Heart left ventricle (tissue), 16 donors: ENCODE measurements at regions not wholly inside any gene's neighbourhood (a gene's known extent, or its start where the extent isn't known, plus 50 kb on each side); places are given as distances from the start of the nearest gene placed in this dataset.

Experiments used
- ATAC-seq, 4 donors: fragments of 200-7000 bp; cut with Tn5 transposase; one replicate each; pipeline ENCODE4 v1.9.1; 2020 to 2022; ENCODE audit warnings: moderate library complexity in 4 of 4, mild to moderate bottlenecking in 3 of 4, moderate number of reproducible peaks in 1 of 4
- DNase-seq, 5 donors: peaks; one replicate each; pipeline ENCODE4 v3.0.0-alpha.2; 2020
- H3K27ac ChIP-seq, 12 donors: fragments of 200-600 bp; sonication (generic) in 4 of 12; one replicate each; pipeline versions ENCODE4 v1.5.0 to v1.8.0; 2016 to 2022; ENCODE audit warnings: mild to moderate bottlenecking in 2 of 12
- H3K27me3 ChIP-seq, 9 donors: fragments of 200-600 bp; sonication (generic) in 2 of 9; one replicate each; pipeline versions ENCODE4 v1.5.1 to v1.8.0; 2016 to 2022; ENCODE audit warnings: mild to moderate bottlenecking in 3 of 9
- H3K36me3 ChIP-seq, 9 donors: fragments of 200-600 bp; sonication (generic) in 2 of 9; one replicate each; pipeline versions ENCODE4 v1.5.0 to v1.8.0; 2018 to 2022; ENCODE audit warnings: mild to moderate bottlenecking in 2 of 9
- H3K4me1 ChIP-seq, 12 donors: fragments of 200-600 bp; sonication (generic) in 4 of 12; one replicate each; pipeline versions ENCODE4 v1.5.0 to v1.8.0; 2016 to 2022; ENCODE audit warnings: mild to moderate bottlenecking in 3 of 12
- H3K4me3 ChIP-seq, 12 donors: fragments of 200-600 bp; sonication (generic) in 4 of 12; one replicate each; pipeline versions ENCODE4 v1.5.0 to v1.8.0; 2017 to 2022; ENCODE audit warnings: mild to moderate bottlenecking in 9 of 12, moderate library complexity in 4 of 12
- H3K9me3 ChIP-seq, 12 donors: fragments of 200-600 bp; sonication (generic) in 4 of 12; one replicate each; pipeline versions ENCODE4 v1.5.0 to v1.8.0; 2016 to 2022; ENCODE audit warnings: mild to moderate bottlenecking in 1 of 12
- CTCF ChIP-seq, 12 donors: fragments of 200-600 bp; sonication (generic) in 4 of 12; IDR thresholded peaks; one replicate each; pipeline versions ENCODE4 v1.5.0 to v1.8.0; 2018 to 2022; ENCODE audit warnings: antibody characterized with exemption in 12 of 12, mild to moderate bottlenecking in 5 of 12
- POLR2A ChIP-seq, 2 donors: fragments of 450-650 bp; IDR thresholded peaks; one replicate each; pipeline ENCODE4 v1.6.1; 2017; ENCODE audit warnings: antibody characterized with exemption in 2 of 2, mild to moderate bottlenecking in 2 of 2, moderate library complexity in 2 of 2
- WGBS, 4 donors: extraction: QIAGEN DNeasy Blood & Tissue Kit in 2 of 4; methylation state at CpG; one replicate each; pipeline versions ENCODE4 v1.1.5 to v1.1.7; 2013 to 2018; 5-methylcytosine and 5-hydroxymethylcytosine counted together
- intact Hi-C, 10 donors: fragments of 100-400 bp; cut with DNase I; formaldehyde crosslinking; loops; one replicate each; pipeline versions ENCODE4 v1.11.1 to v1.14.2; 2022
- donor health status: ischemic (EF 13 %, LVEDD 7.1; RV severe dilation, severe dysfunction).
- donor health status: healthy with polysubstance abuse.
- donor health status: DM: no; HTN: yes; CAD: no.
- donor health status: DM: no; HTN: no; CAD: no.
- donor health status: ischemic (EF 25% LVEDD 6.9; RV normal size, moderate dysfunction).
- donor health status: ischemic (EF 25% LVEDD 5.7; RV mildly dilated, moderate dysfunction).
- donor health status: healthy.
- donor health status: DM: yes; HTN: yes; CAD: no.
- donor health status: ischemic (EF 35%, LVEDD 5.7; RV mildly dilated, moderate dysfunction).
- donor health status: nonischemic (EF 11% LVEDD 7.7; RV severe dilation, severe dysfunction).
- donor health status: DM: yes; HTN: yes; CAD: no.
- donor health status: PGD.
- donor health status: ischemic (EF 29% LVEDD 5.4; RV normal size, mild dysfunction).
- donor health status: nonischemic (EF 23%, LVEDD 6.1; RV moderate dilation, normal function).

GRCh38 chr6:148217921-148218320 is 124.7 kb upstream of the SASH1 start:
- Histone ChIP-seq H3K36me3 (no peaks in the 10 kb centered on the region), H3K27ac (peak overlapping the region in 7 of 12 donors; percentile 12 to 70 (median 50)), H3K27me3 (no peaks in the 10 kb centered on the region), H3K4me3 (no peak overlapping the region), H3K4me1 (peaks cover 0 to 15% (median 2%) of the 10 kb centered on the region in 12 donors), H3K9me3 (no peaks in the 10 kb centered on the region)
- 76 to 81% (median 80%) methylated on average over 3 of the region's 3 CpGs for WGBS, 4 donors
- intact Hi-C loops, result no loop called here
- TF ChIP-seq CTCF (IDR thresholded peaks at IDR 0.05) (no peak), POLR2A (IDR thresholded peaks at IDR 0.05) (no peak)
- ATAC-seq (no peak), DNase-seq (no peak)

GRCh38 chr6:148218542-148219258 is 123.9 kb upstream of the SASH1 start:
- Histone ChIP-seq H3K27me3 (no peaks in the 10 kb centered on the region), H3K4me1 (peaks cover 0 to 15% (median 2%) of the 10 kb centered on the region in 12 donors), H3K4me3 (no peak overlapping the region), H3K27ac (peak overlapping the region in 8 of 12 donors; percentile 12 to 70 (median 41)), H3K9me3 (no peaks in the 10 kb centered on the region), H3K36me3 (no peaks in the 10 kb centered on the region)
- intact Hi-C loops, result no loop called here
- no peak for TF ChIP-seq POLR2A (IDR thresholded peaks at IDR 0.05)
- TF ChIP-seq CTCF (IDR thresholded peaks at IDR 0.05), result no peak
- DNase-seq (peak in 4 of 5 donors; percentile 32 to 60 (median 42)), ATAC-seq (peak in 3 of 4 donors; percentile 33 to 90 (median 74))
- 73 to 88% (median 81%) methylated on average over 3 of the region's 3 CpGs for WGBS, 4 donors

GRCh38 chr6:148221196-148221979 is 121.2 kb upstream of the SASH1 start:
- H3K4me1 ChIP-seq, result peaks cover 0 to 15% (median 2%) of the 10 kb centered on the region in 12 donors
- ATAC-seq (no peak), DNase-seq (no peak)
- intact Hi-C loops, result no loop called here
- TF ChIP-seq POLR2A (IDR thresholded peaks at IDR 0.05) (no peak), CTCF (IDR thresholded peaks at IDR 0.05) (no peak)
- H3K27me3 ChIP-seq, result no peaks in the 10 kb centered on the region
- WGBS, 4 donors, result 61 to 69% (median 64%) methylated on average over 6 of the region's 6 CpGs
- H3K9me3 ChIP-seq, result no peaks in the 10 kb centered on the region
- H3K4me3 ChIP-seq, result no peak overlapping the region
- no peak overlapping the region for H3K27ac ChIP-seq
- no peaks in the 10 kb centered on the region for H3K36me3 ChIP-seq

GRCh38 chr6:148222376-148222775 is 120.3 kb upstream of the SASH1 start:
- H3K27me3 ChIP-seq, result peaks cover 0 to 4% (median 0%) of the 10 kb centered on the region in 9 donors
- 80 to 84% (median 83%) methylated on average over 3 of the region's 3 CpGs for WGBS, 4 donors
- TF ChIP-seq POLR2A (IDR thresholded peaks at IDR 0.05), result no peak
- no peak for TF ChIP-seq CTCF (IDR thresholded peaks at IDR 0.05)

More at GRCh38 chr6:148222376-148222775, 120.3 kb upstream of the SASH1 start:
- no peak overlapping the region for H3K4me3 ChIP-seq
- intact Hi-C loops, result no loop called here
- DNase-seq, result no peak
- peaks cover 0 to 15% (median 2%) of the 10 kb centered on the region in 12 donors for H3K4me1 ChIP-seq
- H3K9me3 ChIP-seq, result no peaks in the 10 kb centered on the region
- H3K27ac ChIP-seq, result no peak overlapping the region
- no peak for ATAC-seq
- H3K36me3 ChIP-seq, result no peaks in the 10 kb centered on the region
